AG09319 (cell line): ENCODE measurements at regions not wholly inside any gene's neighbourhood (a gene's known extent, or its start where the extent isn't known, plus 50 kb on each side); places are given as distances from the start of the nearest gene placed in this dataset.

Experiments used
- DNase-seq: peaks from one replicate; pipeline ENCODE4 v3.0.0-alpha.2; 2010; ENCODE audit warnings: low read depth; ENCODE audit errors: extremely low read depth
- TF ChIP-seq, protein P1 (sequence below): IDR thresholded peaks from 2 replicates; pipeline ENCODE4 v1.5.1; 2011; ENCODE audit warnings: low read depth, mild to moderate bottlenecking, inconsistent platforms, low read length, moderate library complexity

DNA sequence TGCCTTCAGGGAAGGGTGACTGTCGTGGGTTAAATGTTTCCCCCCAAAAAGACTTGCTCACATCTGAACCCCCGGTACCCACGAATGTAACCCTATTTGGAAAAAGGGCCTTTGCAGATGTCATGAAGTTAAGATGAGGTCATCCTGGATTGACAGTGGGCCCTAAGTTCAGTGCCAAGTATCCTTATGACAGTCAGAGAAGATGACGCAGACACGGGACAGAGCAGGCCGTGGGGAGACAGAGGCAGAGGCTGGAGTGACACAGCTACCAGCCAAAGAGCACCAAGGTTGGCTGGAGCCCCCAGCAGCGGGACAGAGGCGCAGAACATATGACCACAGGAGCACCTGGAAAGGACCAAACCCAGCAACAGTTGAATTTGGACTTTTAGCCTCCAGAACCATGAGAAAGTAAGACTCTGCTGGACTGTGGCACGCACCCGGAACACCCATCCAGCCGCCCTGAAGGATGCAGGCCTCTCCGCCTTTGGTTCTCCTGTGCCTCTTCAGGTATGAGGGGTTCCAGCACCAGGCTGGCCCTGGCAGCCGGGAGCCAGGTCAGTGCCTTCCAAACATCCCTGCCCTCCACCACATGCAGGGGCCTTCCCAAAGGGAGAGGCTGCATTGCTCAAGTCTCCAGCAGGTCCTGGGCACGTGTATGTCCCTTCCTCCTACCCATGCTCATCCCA, 104.0 kb downstream of the FOXL1 start:
- no peak for DNase-seq
- TF ChIP-seq, protein P1, sequence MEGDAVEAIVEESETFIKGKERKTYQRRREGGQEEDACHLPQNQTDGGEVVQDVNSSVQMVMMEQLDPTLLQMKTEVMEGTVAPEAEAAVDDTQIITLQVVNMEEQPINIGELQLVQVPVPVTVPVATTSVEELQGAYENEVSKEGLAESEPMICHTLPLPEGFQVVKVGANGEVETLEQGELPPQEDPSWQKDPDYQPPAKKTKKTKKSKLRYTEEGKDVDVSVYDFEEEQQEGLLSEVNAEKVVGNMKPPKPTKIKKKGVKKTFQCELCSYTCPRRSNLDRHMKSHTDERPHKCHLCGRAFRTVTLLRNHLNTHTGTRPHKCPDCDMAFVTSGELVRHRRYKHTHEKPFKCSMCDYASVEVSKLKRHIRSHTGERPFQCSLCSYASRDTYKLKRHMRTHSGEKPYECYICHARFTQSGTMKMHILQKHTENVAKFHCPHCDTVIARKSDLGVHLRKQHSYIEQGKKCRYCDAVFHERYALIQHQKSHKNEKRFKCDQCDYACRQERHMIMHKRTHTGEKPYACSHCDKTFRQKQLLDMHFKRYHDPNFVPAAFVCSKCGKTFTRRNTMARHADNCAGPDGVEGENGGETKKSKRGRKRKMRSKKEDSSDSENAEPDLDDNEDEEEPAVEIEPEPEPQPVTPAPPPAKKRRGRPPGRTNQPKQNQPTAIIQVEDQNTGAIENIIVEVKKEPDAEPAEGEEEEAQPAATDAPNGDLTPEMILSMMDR: no peak

DNA sequence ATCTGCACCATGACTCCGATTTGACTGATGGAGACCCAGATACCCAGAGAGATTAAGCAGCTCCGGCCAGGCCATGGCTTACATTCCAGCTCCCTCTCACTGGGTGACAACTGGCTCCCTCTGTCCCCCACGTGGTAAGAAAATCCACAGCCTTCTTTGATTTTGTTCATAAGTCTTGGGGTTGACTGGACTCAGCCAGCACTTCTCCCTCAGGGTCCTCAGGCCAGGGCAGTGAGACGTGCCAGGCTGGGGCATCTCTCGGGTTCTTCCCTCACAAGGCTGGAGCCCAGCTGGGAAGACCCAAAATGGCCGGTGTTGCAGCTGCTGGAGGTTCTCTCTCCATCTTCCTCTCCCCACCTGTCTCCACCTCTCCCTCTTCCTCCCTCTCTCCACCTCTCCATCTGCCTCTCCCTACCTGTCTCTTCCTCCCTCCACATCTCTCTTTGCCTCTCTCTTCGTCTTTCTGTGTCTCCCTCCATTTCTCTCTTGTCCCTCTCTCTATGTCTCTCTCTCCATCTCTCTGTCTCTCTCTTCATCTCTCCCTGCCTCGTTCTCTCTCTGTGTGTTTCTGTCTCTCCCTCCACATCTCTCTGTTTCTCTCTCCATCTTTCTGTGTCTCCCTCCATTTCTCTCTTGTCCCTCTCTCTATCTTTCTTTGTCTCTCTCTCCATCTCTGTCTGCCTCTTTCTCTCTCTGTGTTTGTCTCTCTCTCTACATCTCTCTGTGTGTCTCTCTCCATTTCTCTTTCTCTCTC, 105.3 kb downstream of the FOXL1 start:
- TF ChIP-seq, protein P1: no peak
- no peak for DNase-seq

DNA sequence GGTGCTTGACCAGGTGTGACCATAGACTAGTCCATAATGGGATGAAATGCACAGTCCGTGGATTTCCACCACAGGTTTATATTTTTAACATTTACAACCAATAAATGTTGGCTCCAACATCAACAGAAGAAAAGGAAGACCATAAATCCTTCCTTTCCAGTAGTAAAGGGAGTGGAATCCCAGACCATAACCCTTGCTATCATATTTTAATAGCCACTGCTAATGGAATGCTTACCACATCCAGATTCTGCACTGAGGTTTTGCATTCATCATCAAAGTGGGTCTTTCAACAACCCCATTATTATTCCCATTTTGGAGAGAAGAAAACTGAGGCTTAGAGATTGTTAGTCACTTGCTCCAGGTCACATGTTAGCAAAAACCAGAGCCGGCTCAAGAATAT, 106.7 kb downstream of the FOXL1 start:
- TF ChIP-seq, protein P1: no peak
- DNase-seq: no peak

DNA sequence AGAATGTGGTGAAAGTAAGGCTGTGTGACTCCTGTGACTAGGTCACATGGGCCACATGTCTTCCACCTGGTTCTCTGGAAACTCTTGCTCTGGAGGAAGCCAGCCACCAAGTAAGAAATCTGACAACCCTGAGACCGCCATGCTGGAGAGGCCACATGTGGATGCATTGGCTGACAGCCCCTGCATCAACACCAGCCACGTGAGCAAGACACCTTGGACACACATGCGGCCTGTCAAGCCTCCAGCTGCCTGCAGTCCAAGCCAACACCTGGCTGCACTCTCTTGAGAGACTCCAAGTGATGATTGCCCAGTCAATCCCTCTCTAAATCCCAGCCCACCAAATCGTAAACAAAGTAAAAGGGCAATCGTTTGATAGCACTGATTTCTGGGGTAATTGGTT, 112.6 kb downstream of the FOXL1 start:
- TF ChIP-seq, protein P1: no peak
- no peak for DNase-seq

DNA sequence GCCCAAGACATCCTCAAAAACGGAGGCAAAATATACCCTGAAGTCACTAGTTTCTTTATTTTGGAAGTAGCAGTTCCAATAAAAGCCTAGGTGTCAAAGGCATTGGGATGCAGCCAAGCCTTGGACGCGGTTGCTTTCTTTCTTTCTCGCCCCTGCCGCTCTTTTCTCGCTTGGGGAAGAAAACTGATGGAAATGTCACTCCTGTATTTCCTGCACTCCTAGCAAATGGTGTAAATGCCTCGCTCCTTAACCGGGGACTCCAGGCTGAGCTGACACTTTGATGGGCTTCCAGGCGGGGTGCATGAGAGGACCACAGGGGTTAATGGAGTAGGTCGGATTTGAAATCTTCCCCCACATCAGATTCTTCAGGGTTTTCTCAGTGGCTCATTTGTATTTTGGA, 114.1 kb downstream of the FOXL1 start:
- TF ChIP-seq, protein P1: no peak
- DNase-seq: no peak

DNA sequence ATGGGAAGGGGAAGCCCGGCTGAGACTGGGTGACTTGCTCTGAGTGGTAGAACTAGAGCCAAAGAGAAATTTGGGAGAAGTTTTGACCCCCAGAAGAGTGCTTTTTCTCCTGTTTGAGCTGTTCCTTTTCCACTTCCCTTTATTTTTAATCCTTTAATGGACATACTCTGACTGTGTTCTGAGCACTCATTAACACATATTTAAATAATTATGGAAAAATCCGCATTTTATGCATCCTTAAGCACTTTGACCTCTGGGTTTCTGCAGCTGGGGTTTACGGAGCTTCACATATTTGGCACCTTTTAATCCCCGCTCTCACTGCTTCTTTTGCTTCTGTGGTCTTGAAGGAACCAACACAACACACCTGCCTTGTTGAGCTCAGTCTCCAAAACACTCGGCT, 114.7 kb downstream of the FOXL1 start:
- no peak for DNase-seq
- TF ChIP-seq, protein P1: no peak

DNA sequence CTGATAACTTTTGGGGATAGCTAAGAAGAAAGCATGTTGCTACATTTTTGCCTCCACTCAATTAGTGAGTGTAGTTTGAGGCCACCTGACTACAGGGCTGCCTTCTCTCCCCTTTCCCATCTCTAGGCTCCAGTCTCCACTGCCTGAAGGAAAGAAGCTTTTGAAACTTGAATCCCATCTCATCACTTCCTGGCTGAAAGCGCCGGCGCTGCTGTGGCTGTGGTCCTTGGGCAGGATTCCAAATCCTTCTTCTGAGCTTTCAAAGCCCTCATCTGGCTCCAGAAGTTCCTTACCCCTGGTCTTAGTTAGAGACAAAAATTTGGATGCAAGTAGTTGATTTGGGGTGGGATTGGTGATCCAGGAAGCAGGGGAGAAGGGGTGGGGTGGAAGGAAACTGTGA, 119.4 kb downstream of the FOXL1 start:
- TF ChIP-seq, protein P1: no peak
- DNase-seq: no peak
